COR-L47 (cell line): ENCODE measurements at regions not wholly inside any gene's neighbourhood (a gene's known extent, or its start where the extent isn't known, plus 50 kb on each side); places are given as distances from the start of the nearest gene placed in this dataset.
"Not testable (repeated sequence)": the region's sequence is repeated elsewhere in the genome, so short reads cannot be mapped to it uniquely, and the experiment has no call there.

ENCODE experiments used
- DNase-seq: peaks from one replicate; lab custom pipeline; 2025; lab: John Stamatoyannopoulos, UW

- no peak for DNase-seq
Measured at GRCh38 chr1:221878134-221878533, 136.2 kb upstream of the DUSP10 start.

GRCh38 chr1:221877311-221877710 is 135.4 kb upstream of the DUSP10 start:
- DNase-seq = no peak

GRCh38 chr1:221875004-221875330 is 133.1 kb upstream of the DUSP10 start:
- DNase-seq = no peak

GRCh38 chr1:221874285-221875003 is 132.6 kb upstream of the DUSP10 start:
- no peak for DNase-seq

- no peak for DNase-seq
Measured at GRCh38 chr1:221873673-221874072, 131.8 kb upstream of the DUSP10 start.

GRCh38 chr1:221871056-221871455 is 129.2 kb upstream of the DUSP10 start:
- no peak for DNase-seq

- DNase-seq = no peak
Measured at GRCh38 chr1:221869779-221870178, 127.9 kb upstream of the DUSP10 start.

GRCh38 chr1:221868593-221869303 is 126.9 kb upstream of the DUSP10 start:
- no peak for DNase-seq

GRCh38 chr1:221867003-221867402 is 125.1 kb upstream of the DUSP10 start:
- DNase-seq = no peak

- no peak for DNase-seq
Measured at GRCh38 chr1:221865808-221866207, 123.9 kb upstream of the DUSP10 start.

GRCh38 chr1:221863635-221864034 is 121.7 kb upstream of the DUSP10 start:
- DNase-seq = no peak

GRCh38 chr1:221862971-221863370 is 121.1 kb upstream of the DUSP10 start:
- no peak for DNase-seq

GRCh38 chr1:221858818-221859611 is 117.1 kb upstream of the DUSP10 start:
- DNase-seq = no peak

- DNase-seq = not testable (repeated sequence)
Measured at GRCh38 chr1:221857094-221857444, 115.2 kb upstream of the DUSP10 start.

GRCh38 chr1:221856228-221857093 is 114.6 kb upstream of the DUSP10 start:
- no peak for DNase-seq

- no peak for DNase-seq
Measured at GRCh38 chr1:221855156-221855555, 113.3 kb upstream of the DUSP10 start.

- no peak for DNase-seq
Measured at GRCh38 chr1:221851336-221851735, 109.4 kb upstream of the DUSP10 start.

- no peak for DNase-seq
Measured at GRCh38 chr1:221850470-221851187, 108.7 kb upstream of the DUSP10 start.

GRCh38 chr1:221849897-221850296 is 108.0 kb upstream of the DUSP10 start:
- no peak for DNase-seq

GRCh38 chr1:221849110-221849509 is 107.2 kb upstream of the DUSP10 start:
- DNase-seq = no peak

GRCh38 chr1:221847676-221848075 is 105.8 kb upstream of the DUSP10 start:
- DNase-seq = no peak
